ENCODE measurements at regions not wholly inside any gene's neighbourhood (a gene's known extent, or its start where the extent isn't known, plus 50 kb on each side); places are given as distances from the start of the nearest gene placed in this dataset.

GRCh38 chr20:43799741-43800140, 72.9 kb upstream of the GTSF1L start:
- no peak for DNase-seq (ENCODE audit: low read depth)

- DNase-seq (ENCODE audit: low read depth) = no peak
These were observed 72.4 kb upstream of the GTSF1L start for GRCh38 chr20:43799150-43799711.

- DNase-seq (ENCODE audit: low read depth) = no peak
These were observed 71.7 kb upstream of the GTSF1L start for GRCh38 chr20:43798291-43799149.

- no peak for DNase-seq (ENCODE audit: low read depth)
These were observed 67.5 kb upstream of the GTSF1L start for GRCh38 chr20:43794326-43794725.

DNA sequence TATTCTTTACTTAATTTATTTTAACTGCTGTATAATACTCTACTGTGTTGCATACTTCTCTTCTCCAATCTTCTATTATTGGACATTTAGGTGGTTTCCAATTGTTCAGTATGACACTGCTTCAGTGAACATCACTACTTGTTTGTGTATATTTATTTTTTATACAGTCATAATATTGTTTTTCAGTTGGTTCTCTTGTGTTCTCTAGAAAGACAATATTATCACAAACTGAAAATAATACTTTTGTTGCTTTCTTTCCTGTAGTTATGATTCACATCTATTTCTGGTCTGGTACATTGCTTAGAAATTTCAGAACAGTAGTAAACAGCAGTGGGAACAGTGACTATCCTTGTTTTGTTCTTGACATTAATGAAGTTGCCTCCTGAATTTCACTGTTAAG, 62.8 kb upstream of the GTSF1L start:
- no peak for DNase-seq (ENCODE audit: low read depth)

DNA sequence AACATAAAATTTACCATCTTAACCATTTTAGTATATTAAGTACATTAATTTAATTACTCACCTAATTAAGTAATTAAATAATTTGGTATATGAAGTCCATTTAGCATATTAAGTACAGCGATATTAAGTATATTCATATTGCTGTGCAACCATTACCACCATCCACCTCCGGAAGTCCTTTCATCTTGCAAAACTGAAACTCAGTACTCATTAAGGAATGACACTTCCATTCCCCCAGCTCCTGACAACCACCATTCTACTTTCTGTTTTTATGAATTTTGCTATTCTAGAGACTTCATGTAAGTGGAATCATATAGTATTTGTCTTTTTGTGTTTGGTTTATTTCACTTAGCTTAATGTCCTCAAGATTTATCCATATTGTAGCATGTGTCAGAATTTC, 61.1 kb upstream of the GTSF1L start:
- no peak for DNase-seq (ENCODE audit: low read depth)

GRCh38 chr20:43786885-43787284, 60.1 kb upstream of the GTSF1L start:
- DNase-seq (ENCODE audit: low read depth) = no peak

GRCh38 chr20:43781215-43781614, 54.4 kb upstream of the GTSF1L start:
- DNase-seq (ENCODE audit: low read depth) = no peak

GRCh38 chr20:43778375-43778774, 51.6 kb upstream of the GTSF1L start:
- DNase-seq (ENCODE audit: low read depth) = no peak

DNA sequence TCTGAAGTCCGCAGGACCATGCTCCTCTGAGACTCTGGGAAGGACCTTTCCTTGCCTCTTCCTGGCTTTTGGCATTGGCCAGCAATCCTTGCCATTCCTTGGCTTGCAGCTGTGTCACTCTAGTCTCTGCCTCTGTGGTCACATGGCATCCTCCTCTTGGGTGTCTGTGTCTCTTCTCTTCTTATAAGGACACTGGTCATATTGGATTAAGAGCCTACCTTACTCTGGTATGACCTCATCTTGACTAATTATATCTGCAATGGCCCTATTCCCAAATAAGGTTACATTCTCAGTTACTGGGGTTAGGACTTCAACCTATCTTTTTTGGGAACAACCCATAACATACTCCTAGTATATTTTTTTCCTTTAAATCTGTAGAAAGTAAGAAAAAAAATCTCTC, 49.9 kb upstream of the GTSF1L start:
- no peak for DNase-seq (ENCODE audit: low read depth)

Measured in stimulated activated CD8-positive, alpha-beta memory T cell treated with anti-CD3 and anti-CD28 coated beads, Interleukin-12 subunit alpha, Interleukin-12 subunit beta, amount 100 ng/mL, for 1 hour (primary cell).